ENCODE measurements at regions not wholly inside any gene's neighbourhood (a gene's known extent, or its start where the extent isn't known, plus 50 kb on each side); places are given as distances from the start of the nearest gene placed in this dataset.

DNA sequence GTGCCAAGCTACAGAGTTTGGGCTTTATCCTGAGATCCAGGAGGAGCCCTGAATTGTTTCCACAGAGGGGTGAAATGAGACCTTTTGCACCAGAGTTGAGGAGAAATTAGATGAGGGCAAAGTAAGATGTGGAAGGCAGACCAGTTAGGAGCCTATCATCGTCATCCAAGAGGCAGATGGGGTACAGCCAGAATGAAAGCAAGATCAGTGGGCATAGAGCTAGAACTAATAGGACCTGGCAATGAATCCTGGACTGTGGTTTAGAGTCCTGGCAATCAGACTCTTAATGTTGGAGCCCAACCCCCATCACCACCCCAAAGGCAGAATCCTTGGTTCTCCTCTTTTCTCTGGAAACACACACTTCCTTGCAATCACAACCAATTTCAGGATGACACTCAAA, 166.6 kb upstream of the HMGA2 start:
- H3K9ac ChIP-seq (replicated peaks; ENCODE audit: extremely low read depth, insufficient read depth, low read length), result peak overlapping the region; percentile 81
- peaks cover 66% of the 10 kb centered on the region for H3K4me1 ChIP-seq (ENCODE audit: control insufficient read depth, extremely low read depth, insufficient read depth, low read length)
- dilution Hi-C loops (cut with MboI; ENCODE audit: extremely low pct_ligation_motif_present, low sequenced_read_pairs), result no loop called here
- no peak overlapping the region for H3K4me3 ChIP-seq (replicated peaks in 1 of 3; ENCODE audit: insufficient read depth in 1 of 3, low read depth in 1 of 3, low read length in 3 of 3)
- H4K20me1 ChIP-seq (replicated peaks; ENCODE audit: control insufficient read depth, extremely low read depth, insufficient read depth, low read length), result no peaks in the 10 kb centered on the region
- H3K27ac ChIP-seq (ENCODE audit: insufficient read depth, low read depth, low read length), result peak overlapping the region; percentile 100
- CTCF ChIA-PET, result interaction anchor here (0.9 to 2.5 kb wide), 7 partner anchors 11 to 101 kb away, joined by 3 to 11 read pairs (median 6); no protein-coding TSS in a partner anchor
- H3K79me2 ChIP-seq (ENCODE audit: control insufficient read depth, insufficient read depth, low read length), result peaks cover 3% of the 10 kb centered on the region
- H3K36me3 ChIP-seq (ENCODE audit: control insufficient read depth in 2 of 2, extremely low read depth in 1 of 2, insufficient read depth in 2 of 2, low read length in 2 of 2), result peaks cover 0 to 2% of the 10 kb centered on the region in 2 experiments
- H3K9me1 ChIP-seq (replicated peaks; ENCODE audit: control insufficient read depth, extremely low read depth, insufficient read depth, low read length), result no peaks in the 10 kb centered on the region
- DNase-seq (ENCODE audit: low read depth, low spot score) (no peak), FAIRE-seq (no peak)
- H2AFZ ChIP-seq (ENCODE audit: low read depth, low read length), result no peak overlapping the region
- H3K4me2 ChIP-seq (ENCODE audit: insufficient read depth, low read length), result peak overlapping the region; percentile 90
- intact Hi-C loops (cut with micrococcal nuclease), result loop anchor here (1.0 to 5.0 kb wide), 9 partner anchors 8 to 290 kb away; no protein-coding TSS in a partner anchor
- no peaks in the 10 kb centered on the region for H3K9me3 ChIP-seq (replicated peaks; ENCODE audit: control insufficient read depth, insufficient read depth, low read length)
- BruUV-seq (replicated peaks), result no TSS peak
- TF ChIP-seq JUN (IDR thresholded peaks at IDR 0.05; ENCODE audit: borderline replicate concordance, insufficient read depth, insufficient read length, low read depth), result no peak
- no peaks in the 10 kb centered on the region for H3K27me3 ChIP-seq (ENCODE audit: control insufficient read depth in 2 of 2, insufficient read depth in 2 of 2, low read length in 2 of 2)
- POLR2A ChIA-PET, result interaction anchor here (0.6 to 1.5 kb wide), 2 partner anchors 20 to 192 kb away, joined by 4 to 11 read pairs; no protein-coding TSS in a partner anchor

- H3K9me3 ChIP-seq (replicated peaks; ENCODE audit: control insufficient read depth, insufficient read depth, low read length), result no peaks in the 10 kb centered on the region
- no TSS peak for BruUV-seq (replicated peaks)
- no peaks in the 10 kb centered on the region for H3K9me1 ChIP-seq (replicated peaks; ENCODE audit: control insufficient read depth, extremely low read depth, insufficient read depth, low read length)
- no peak overlapping the region for H3K4me2 ChIP-seq (ENCODE audit: insufficient read depth, low read length)
- H3K27ac ChIP-seq (ENCODE audit: insufficient read depth, low read depth, low read length), result no peak overlapping the region
- intact Hi-C loops (cut with micrococcal nuclease), result loop anchor here (5.0 kb wide), 2 partner anchors 226 to 289 kb away; no protein-coding TSS in a partner anchor
- no peak overlapping the region for H3K9ac ChIP-seq (replicated peaks; ENCODE audit: extremely low read depth, insufficient read depth, low read length)
- DNase-seq (ENCODE audit: low read depth, low spot score) (no peak), FAIRE-seq (no peak)
- no peak overlapping the region for H3K4me3 ChIP-seq (replicated peaks in 1 of 3; ENCODE audit: insufficient read depth in 1 of 3, low read depth in 1 of 3, low read length in 3 of 3)
- peaks cover 0 to 2% of the 10 kb centered on the region in 2 experiments for H3K36me3 ChIP-seq (ENCODE audit: control insufficient read depth in 2 of 2, extremely low read depth in 1 of 2, insufficient read depth in 2 of 2, low read length in 2 of 2)
- ChIA-PET CTCF (interaction anchor here (2.0 to 2.5 kb wide), 2 partner anchors 15 to 23 kb away, joined by 7 to 10 read pairs; no protein-coding TSS in a partner anchor), POLR2A (interaction anchor here (0.6 kb wide), 1 partner anchor 191 kb away, joined by 11 read pairs; no protein-coding TSS in a partner anchor)
- H3K27me3 ChIP-seq (ENCODE audit: control insufficient read depth in 2 of 2, insufficient read depth in 2 of 2, low read length in 2 of 2), result no peaks in the 10 kb centered on the region
- no peak overlapping the region for H2AFZ ChIP-seq (ENCODE audit: low read depth, low read length)
- peaks cover 66% of the 10 kb centered on the region for H3K4me1 ChIP-seq (ENCODE audit: control insufficient read depth, extremely low read depth, insufficient read depth, low read length)
- H4K20me1 ChIP-seq (replicated peaks; ENCODE audit: control insufficient read depth, extremely low read depth, insufficient read depth, low read length), result no peaks in the 10 kb centered on the region
- TF ChIP-seq POLR2AphosphoS5 (IDR thresholded peaks at IDR 0.05; ENCODE audit: insufficient read depth, low read depth, low read length) (no peak), CTCF (IDR thresholded peaks at IDR 0.05; ENCODE audit: extremely low read depth in 1 of 2, insufficient read depth in 1 of 2, low read depth in 1 of 2, low read length in 2 of 2) (no peak), MYC (IDR thresholded peaks at IDR 0.05; ENCODE audit: low read depth, low read length) (no peak)
- peaks cover 3% of the 10 kb centered on the region for H3K79me2 ChIP-seq (ENCODE audit: control insufficient read depth, insufficient read depth, low read length)
- dilution Hi-C loops (cut with MboI; ENCODE audit: extremely low pct_ligation_motif_present, low sequenced_read_pairs), result no loop called here
These were observed 165.9 kb upstream of the HMGA2 start for GRCh38 chr12:65658360-65658759.
